ENCODE measurements at regions not wholly inside any gene's neighbourhood (a gene's known extent, or its start where the extent isn't known, plus 50 kb on each side); places are given as distances from the start of the nearest gene placed in this dataset.

DNA sequence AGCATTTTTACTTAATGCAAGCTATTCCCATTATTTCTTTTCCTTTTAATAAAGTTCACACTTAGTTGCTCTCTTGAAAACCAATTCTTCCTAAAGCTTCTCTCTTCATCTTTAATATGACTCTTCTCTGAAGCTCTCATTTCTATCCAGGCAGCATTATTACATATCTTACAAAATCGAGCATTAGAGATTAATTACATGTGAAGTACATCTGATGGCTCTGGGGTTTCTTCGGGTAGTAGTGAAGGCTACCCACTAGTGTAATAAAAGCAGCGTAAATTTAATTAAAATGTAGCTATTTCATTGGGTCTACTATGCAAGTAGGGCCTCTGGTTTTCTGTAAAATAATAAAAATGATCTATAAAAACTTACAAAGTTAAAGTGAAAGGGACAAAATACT lies 513.6 kb upstream of the DPH6 start:
- no peak for TF ChIP-seq CTCF (IDR thresholded peaks at IDR 0.05; ENCODE audit: insufficient read depth, low read depth, low read length)

DNA sequence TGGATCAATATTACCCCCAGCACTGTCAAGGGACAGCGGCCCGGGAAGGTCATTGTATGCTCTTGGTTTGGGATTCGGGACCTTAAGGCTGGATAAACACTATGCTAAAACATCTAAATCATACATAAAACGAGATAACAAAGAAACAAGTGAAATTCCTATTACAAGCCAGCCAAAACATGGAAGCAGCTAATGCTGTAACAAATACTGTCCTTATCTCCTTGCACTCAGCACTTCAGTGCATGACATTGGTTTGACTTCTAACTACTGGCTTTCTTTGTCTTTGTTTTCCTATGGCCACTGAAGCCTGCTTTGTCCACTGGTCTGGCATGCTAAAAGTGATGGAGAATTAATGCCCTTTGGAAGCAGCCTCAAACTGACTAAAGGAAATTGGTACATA lies 516.4 kb upstream of the DPH6 start:
- H3K4me3 ChIP-seq (ENCODE audit: low read depth, low read length) = no peak overlapping the region
- TF ChIP-seq CTCF (IDR thresholded peaks at IDR 0.05; ENCODE audit: insufficient read depth, low read depth, low read length) = no peak

More for the DNA sequence above, 513.6 kb upstream of the DPH6 start:
- no peak overlapping the region for H3K4me3 ChIP-seq (ENCODE audit: low read depth, low read length)
- DNase-seq (ENCODE audit: low read depth) = no peak

DNA sequence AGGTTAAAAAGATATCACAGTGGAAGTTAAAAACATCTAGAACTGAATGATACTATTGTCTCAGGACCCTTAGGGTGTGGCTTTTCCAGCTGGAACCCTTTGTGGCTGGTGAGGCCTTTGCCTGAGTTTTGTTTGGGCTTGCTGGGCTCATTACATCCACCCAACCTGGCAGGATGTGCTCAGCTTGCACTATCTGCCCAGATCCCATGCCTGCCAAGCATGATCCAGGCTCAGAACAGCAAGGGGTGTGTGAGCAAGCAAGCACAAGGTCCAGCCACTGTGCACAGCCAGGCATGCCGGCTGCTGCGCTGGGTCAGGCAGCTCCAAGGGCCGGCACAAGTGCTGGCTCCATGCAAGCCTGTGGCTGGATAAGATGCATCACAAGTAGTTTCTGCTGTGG lies 512.7 kb upstream of the CDIN1 start:
- no peak overlapping the region for H3K4me3 ChIP-seq (ENCODE audit: low read depth, low read length)
- no peak for TF ChIP-seq CTCF (IDR thresholded peaks at IDR 0.05; ENCODE audit: insufficient read depth, low read depth, low read length)
- DNase-seq (ENCODE audit: low read depth) = no peak

More for the DNA sequence above, 516.4 kb upstream of the DPH6 start:
- no peak for DNase-seq (ENCODE audit: low read depth)

- TF ChIP-seq CTCF (IDR thresholded peaks at IDR 0.05; ENCODE audit: insufficient read depth, low read depth, low read length) = no peak
- DNase-seq (ENCODE audit: low read depth) = no peak
Observed at GRCh38 chr15:36067483-36068274, 511.7 kb upstream of the CDIN1 start.

GRCh38 chr15:36075333-36075732 lies 504.1 kb upstream of the CDIN1 start:
- DNase-seq (ENCODE audit: low read depth) = peak; percentile 15
- no peak overlapping the region for H3K4me3 ChIP-seq (ENCODE audit: low read depth, low read length)
- TF ChIP-seq CTCF (IDR thresholded peaks at IDR 0.05; ENCODE audit: insufficient read depth, low read depth, low read length) = no peak

More at GRCh38 chr15:36067483-36068274, 511.7 kb upstream of the CDIN1 start:
- H3K4me3 ChIP-seq (ENCODE audit: low read depth, low read length) = no peak overlapping the region

DNA sequence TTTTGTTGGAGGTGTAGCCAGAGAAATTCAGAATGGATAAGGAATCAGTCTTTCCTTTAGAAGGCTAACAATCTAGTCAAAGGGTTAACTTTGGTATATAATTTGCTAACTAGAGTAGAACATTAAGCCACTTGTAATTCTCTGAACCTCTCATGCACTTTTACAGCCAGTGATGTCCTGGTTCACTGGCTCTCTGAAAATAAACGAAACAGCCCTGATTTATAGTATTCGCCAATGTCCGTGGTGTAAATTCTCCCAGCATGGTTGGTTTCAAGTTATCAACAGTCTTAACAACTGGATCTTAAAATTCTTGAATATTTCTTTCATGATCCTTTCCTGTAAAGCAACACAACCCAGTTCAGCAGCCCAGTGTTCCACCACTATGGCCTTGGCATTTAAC lies 500.4 kb upstream of the CDIN1 start:
- no peak for DNase-seq (ENCODE audit: low read depth)
- H3K4me3 ChIP-seq (ENCODE audit: low read depth, low read length) = no peak overlapping the region
- no peak for TF ChIP-seq CTCF (IDR thresholded peaks at IDR 0.05; ENCODE audit: insufficient read depth, low read depth, low read length)

- H3K4me3 ChIP-seq (ENCODE audit: low read depth, low read length) = no peak overlapping the region
- no peak for TF ChIP-seq CTCF (IDR thresholded peaks at IDR 0.05; ENCODE audit: insufficient read depth, low read depth, low read length)
- DNase-seq (ENCODE audit: low read depth) = no peak
Observed at GRCh38 chr15:36080759-36081158, 498.7 kb upstream of the CDIN1 start.

Measured in fibroblast of villous mesenchyme (primary cell).